Trophoblast cell (in vitro differentiated cells and primary cell): ENCODE measurements at regions not wholly inside any gene's neighbourhood (a gene's known extent, or its start where the extent isn't known, plus 50 kb on each side); places are given as distances from the start of the nearest gene placed in this dataset.

ENCODE experiments used
- DNase-seq, 2 donors: peaks; one replicate each; pipeline ENCODE4 v3.0.0-alpha.2; 2016
- H2AFZ ChIP-seq: 2 replicates; pipeline ENCODE4 v1.6.1; 2013; ENCODE audit warnings: low read length, moderate library complexity, mild to moderate bottlenecking; ENCODE audit not compliant: insufficient read depth, poor library complexity
- H2AK5ac ChIP-seq: 2 replicates; pipeline ENCODE4 v1.6.1; 2013; ENCODE audit warnings: mild to moderate bottlenecking, low read length
- H2BK120ac ChIP-seq: 2 replicates; pipeline ENCODE4 v1.6.1; 2013; ENCODE audit warnings: low read length, mild to moderate bottlenecking, moderate library complexity; ENCODE audit not compliant: insufficient read depth, poor library complexity
- H2BK12ac ChIP-seq: 2 replicates; pipeline ENCODE4 v1.6.1; 2013; ENCODE audit warnings: mild to moderate bottlenecking, low read length, moderate library complexity
- H2BK5ac ChIP-seq: 2 replicates; pipeline ENCODE4 v1.6.1; 2013; ENCODE audit warnings: low read length, low read depth, moderate library complexity, mild to moderate bottlenecking; ENCODE audit not compliant: poor library complexity
- H3K14ac ChIP-seq: 2 replicates; pipeline ENCODE4 v1.6.1; 2013; ENCODE audit warnings: mild to moderate bottlenecking, low read length
- H3K18ac ChIP-seq: 2 replicates; pipeline ENCODE4 v1.6.1; 2013; ENCODE audit warnings: mild to moderate bottlenecking, low read length
- H3K23ac ChIP-seq: 2 replicates; pipeline ENCODE4 v1.6.1; 2013; ENCODE audit warnings: low read length
- H3K27ac ChIP-seq: 2 replicates; pipeline ENCODE4 v1.5.1; 2013; ENCODE audit warnings: low read depth, mild to moderate bottlenecking, inconsistent platforms, low read length, moderate library complexity
- H3K27me3 ChIP-seq: 2 replicates; pipeline ENCODE4 v1.6.1; 2013; ENCODE audit warnings: inconsistent platforms, mild to moderate bottlenecking, low read length, moderate library complexity; ENCODE audit not compliant: insufficient read depth
- H3K36me3 ChIP-seq, 2 experiments: 1 replicate in 1 of 2; 2 replicates in 1 of 2; pipeline ENCODE4 v1.6.1; 2013; ENCODE audit warnings: low read length in 2 of 2, mild to moderate bottlenecking in 2 of 2, moderate library complexity in 1 of 2; ENCODE audit not compliant: insufficient read depth in 2 of 2, control insufficient read depth in 1 of 2
- H3K4ac ChIP-seq: 2 replicates; pipeline ENCODE4 v1.6.1; 2013; ENCODE audit warnings: low read depth, mild to moderate bottlenecking, low read length, moderate library complexity
- H3K4me1 ChIP-seq, 2 experiments: 1 replicate in 1 of 2; 2 replicates in 1 of 2; pipeline ENCODE4 v1.6.1; 2013; ENCODE audit warnings: low read length in 2 of 2, mild to moderate bottlenecking in 2 of 2, moderate library complexity in 1 of 2; ENCODE audit not compliant: insufficient read depth in 2 of 2, control insufficient read depth in 1 of 2
- H3K4me2 ChIP-seq: 2 replicates; pipeline ENCODE4 v1.6.1; 2013; ENCODE audit warnings: inconsistent platforms, mild to moderate bottlenecking, low read length, moderate library complexity
- H3K4me3 ChIP-seq: 2 replicates; pipeline ENCODE4 v1.5.1; 2013; ENCODE audit warnings: mild to moderate bottlenecking, low read depth, low read length, inconsistent platforms
- H3K79me1 ChIP-seq: one replicate; pipeline ENCODE4 v1.6.1; 2013; ENCODE audit warnings: low read length
- H3K79me2 ChIP-seq: 2 replicates; pipeline ENCODE4 v1.6.1; 2013; ENCODE audit warnings: low read length, mild to moderate bottlenecking; ENCODE audit not compliant: control insufficient read depth, insufficient read depth, poor library complexity
- H3K9ac ChIP-seq: 2 replicates; pipeline ENCODE4 v1.6.1; 2013; ENCODE audit warnings: mild to moderate bottlenecking, low read length
- H3K9me3 ChIP-seq: 2 replicates; pipeline ENCODE4 v1.6.1; 2013; ENCODE audit warnings: low read depth, mild to moderate bottlenecking, control low read depth, inconsistent platforms, low read length; ENCODE audit not compliant: insufficient read depth
- H4K12ac ChIP-seq: 2 replicates; pipeline ENCODE4 v1.6.1; 2013; ENCODE audit warnings: low read depth, mild to moderate bottlenecking, low read length, moderate library complexity
- H4K8ac ChIP-seq: 2 replicates; pipeline ENCODE4 v1.6.1; 2013; ENCODE audit warnings: low read depth, mild to moderate bottlenecking, low read length, moderate library complexity
- H4K91ac ChIP-seq: one replicate; pipeline ENCODE4 v1.6.1; 2013; ENCODE audit warnings: low read depth, mild to moderate bottlenecking, low read length, moderate library complexity
- WGBS: extraction: QIAGEN DNeasy Blood & Tissue Kit; methylation state at CpG from one replicate; pipeline ENCODE4 v1.1.7; 2013; ENCODE audit warnings: missing lambda C conversion rate; ENCODE audit not compliant: insufficient read length, insufficient coverage; ENCODE audit errors: extremely low coverage; 5-methylcytosine and 5-hydroxymethylcytosine counted together

DNA sequence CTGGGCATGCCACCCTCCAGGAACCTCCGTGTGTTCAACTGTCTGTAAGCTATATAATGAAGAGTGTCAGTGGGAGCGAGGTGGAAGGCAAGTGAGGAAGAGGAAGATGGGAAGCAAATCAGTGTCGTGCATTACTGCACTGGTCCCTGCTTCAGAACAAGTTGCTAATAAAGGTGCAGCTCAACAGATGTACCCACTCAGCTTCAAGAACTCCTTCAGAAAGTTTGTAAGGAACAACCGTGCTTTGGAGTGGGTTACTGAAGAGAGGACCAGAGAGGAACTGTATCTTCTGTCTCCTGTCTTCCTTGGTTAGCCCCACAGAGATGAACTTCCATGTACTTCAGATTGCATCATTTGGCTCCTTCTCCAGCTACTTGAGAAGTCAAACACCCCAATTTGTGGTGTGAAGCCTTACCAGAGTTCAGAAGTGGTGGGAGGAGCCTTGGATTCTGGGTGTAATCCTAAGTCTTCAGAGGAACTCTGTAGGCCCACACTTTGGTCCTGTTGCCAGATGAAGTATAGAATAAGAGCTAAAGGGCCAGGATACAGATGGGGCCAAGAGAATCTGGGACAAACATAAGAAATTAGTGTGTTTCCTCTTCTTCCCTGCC lies 290.5 kb upstream of the PROX1 start:
- Histone ChIP-seq H3K36me3 (no peaks in the 10 kb centered on the region), H3K9ac (no peak overlapping the region), H4K12ac (no peak overlapping the region), H3K79me2 (no peaks in the 10 kb centered on the region), H2BK12ac (no peak overlapping the region), H3K23ac (no peak overlapping the region), H4K8ac (no peak overlapping the region), H2AFZ (no peak overlapping the region), H3K14ac (no peak overlapping the region), H2BK5ac (no peak overlapping the region), H3K79me1 (peaks cover 3% of the 10 kb centered on the region), H3K9me3 (peaks cover 2% of the 10 kb centered on the region), H3K27me3 (no peaks in the 10 kb centered on the region), H4K91ac (no peak overlapping the region), H2AK5ac (no peak overlapping the region), H3K27ac (no peak overlapping the region), H3K4me1 (peaks cover 5% of the 10 kb centered on the region in 2 experiments), H3K4ac (no peak overlapping the region), H3K4me2 (no peak overlapping the region), H3K4me3 (no peak overlapping the region), H2BK120ac (no peak overlapping the region), H3K18ac (no peak overlapping the region)
- no CpG with 5 or more reads among the region's 4 CpGs for WGBS
- no peak for DNase-seq

DNA sequence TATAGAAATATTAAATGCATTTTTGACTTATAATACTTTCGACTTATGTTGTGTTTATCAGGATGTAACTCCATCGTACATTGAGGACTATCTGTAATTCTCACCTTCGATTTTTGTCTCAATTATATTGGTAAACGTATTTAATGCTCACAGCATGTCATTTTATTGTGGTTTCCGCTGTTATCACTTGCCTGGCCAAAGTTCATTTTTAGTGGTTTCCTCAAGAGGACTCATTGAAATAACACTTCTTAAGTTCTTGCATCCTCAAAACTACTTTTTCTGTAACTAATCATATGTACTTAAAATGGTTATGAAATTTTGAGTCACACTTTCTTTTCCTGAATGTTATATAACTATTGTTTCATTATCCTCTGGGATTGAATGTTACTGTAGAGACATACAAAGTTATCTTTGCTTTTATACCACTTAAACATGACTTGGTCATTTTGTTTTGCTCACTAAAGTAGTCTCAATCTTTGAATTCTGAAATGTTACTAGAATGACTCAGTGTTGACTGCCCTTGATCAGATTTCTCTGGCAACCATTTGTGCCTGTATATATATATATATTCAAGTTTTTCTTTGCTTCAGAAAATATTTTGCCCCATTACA lies 289.6 kb upstream of the PROX1 start:
- H4K8ac ChIP-seq, result no peak overlapping the region
- no peak overlapping the region for H3K4me3 ChIP-seq
- H3K4me1 ChIP-seq, result peaks cover 3 to 5% of the 10 kb centered on the region in 2 experiments
- no peak overlapping the region for H3K23ac ChIP-seq
- no peaks in the 10 kb centered on the region for H3K79me2 ChIP-seq
- WGBS, result no CpG with 5 or more reads among the region's 5 CpGs
- no peak for DNase-seq
- H3K27ac ChIP-seq, result no peak overlapping the region
- no peak overlapping the region for H3K9ac ChIP-seq
- H3K36me3 ChIP-seq, result no peaks in the 10 kb centered on the region
- peaks cover 2% of the 10 kb centered on the region for H3K9me3 ChIP-seq
- H3K27me3 ChIP-seq, result no peaks in the 10 kb centered on the region
- H3K4ac ChIP-seq, result no peak overlapping the region
- no peak overlapping the region for H2AFZ ChIP-seq
- no peak overlapping the region for H3K18ac ChIP-seq
- no peak overlapping the region for H3K4me2 ChIP-seq
- no peak overlapping the region for H4K91ac ChIP-seq
- H2BK5ac ChIP-seq, result no peak overlapping the region
- H2BK120ac ChIP-seq, result no peak overlapping the region
- H3K14ac ChIP-seq, result no peak overlapping the region
- H4K12ac ChIP-seq, result no peak overlapping the region
- H2BK12ac ChIP-seq, result no peak overlapping the region
- H3K79me1 ChIP-seq, result peaks cover under 1% of the 10 kb centered on the region
- no peak overlapping the region for H2AK5ac ChIP-seq

DNA sequence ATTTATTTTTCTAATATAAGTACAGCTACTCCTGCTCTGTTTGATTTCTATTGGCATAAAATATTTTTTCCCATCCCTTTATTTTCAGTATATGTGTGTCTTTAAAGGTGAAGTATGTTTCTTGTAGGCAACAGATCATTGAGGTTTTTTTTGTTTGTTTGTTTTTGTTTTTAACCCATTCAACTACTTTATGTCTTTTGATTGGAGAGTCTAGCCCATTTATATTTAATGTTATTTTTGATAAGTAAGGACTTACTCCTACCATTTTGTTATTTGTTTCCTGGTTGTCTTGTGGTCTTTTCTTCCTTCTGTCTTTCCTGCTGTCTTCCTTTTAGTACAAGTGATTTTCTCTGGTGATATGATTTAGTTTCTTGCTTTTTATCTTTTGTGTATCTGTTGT lies 285.1 kb upstream of the PROX1 start:
- Histone ChIP-seq H2BK120ac (no peak overlapping the region), H2BK5ac (no peak overlapping the region), H3K4ac (no peak overlapping the region), H4K91ac (no peak overlapping the region), H3K9me3 (no peaks in the 10 kb centered on the region), H3K36me3 (no peaks in the 10 kb centered on the region), H3K79me1 (no peaks in the 10 kb centered on the region), H3K4me1 (peaks cover 0 to 2% of the 10 kb centered on the region in 2 experiments), H3K27ac (no peak overlapping the region), H4K8ac (no peak overlapping the region), H3K4me3 (no peak overlapping the region), H3K18ac (no peak overlapping the region), H3K23ac (no peak overlapping the region), H3K4me2 (no peak overlapping the region), H2BK12ac (no peak overlapping the region), H2AK5ac (no peak overlapping the region), H3K79me2 (no peaks in the 10 kb centered on the region), H3K9ac (no peak overlapping the region), H4K12ac (no peak overlapping the region), H3K27me3 (no peaks in the 10 kb centered on the region), H2AFZ (no peak overlapping the region), H3K14ac (no peak overlapping the region)
- DNase-seq, result no peak

DNA sequence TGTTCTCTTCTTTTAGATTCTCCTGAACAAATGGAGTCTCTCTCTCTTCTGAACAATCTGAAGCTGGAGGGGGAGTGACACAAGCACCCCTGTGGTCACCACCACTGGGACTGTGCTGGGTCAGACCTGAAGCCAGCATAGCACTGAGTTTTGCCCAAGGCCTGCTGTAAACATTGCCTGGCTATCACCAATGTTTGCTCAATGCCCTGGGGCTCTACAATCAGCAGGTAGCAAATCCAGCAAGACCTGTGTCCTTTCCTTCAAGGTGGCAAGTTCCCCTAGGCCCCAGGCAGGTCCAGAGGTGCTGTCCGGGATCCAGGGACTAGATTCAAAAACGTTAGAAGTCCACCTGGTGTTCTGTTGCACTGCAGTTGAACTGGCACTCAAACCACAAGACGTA lies 282.8 kb upstream of the PROX1 start:
- Histone ChIP-seq H3K79me2 (no peaks in the 10 kb centered on the region), H3K9ac (no peak overlapping the region), H4K8ac (no peak overlapping the region), H3K79me1 (no peaks in the 10 kb centered on the region), H2BK5ac (no peak overlapping the region), H3K18ac (no peak overlapping the region), H3K4me3 (no peak overlapping the region), H2BK12ac (no peak overlapping the region), H3K4me1 (peaks cover 0 to 2% of the 10 kb centered on the region in 2 experiments), H3K23ac (no peak overlapping the region), H3K14ac (no peak overlapping the region), H3K27me3 (no peaks in the 10 kb centered on the region), H3K4me2 (no peak overlapping the region), H2AK5ac (no peak overlapping the region), H4K91ac (no peak overlapping the region), H4K12ac (no peak overlapping the region), H3K27ac (no peak overlapping the region), H3K9me3 (no peaks in the 10 kb centered on the region), H2BK120ac (no peak overlapping the region), H3K36me3 (no peaks in the 10 kb centered on the region), H2AFZ (no peak overlapping the region), H3K4ac (no peak overlapping the region)
- DNase-seq, result peak in 1 of 2 donors; percentile 22
- no CpG with 5 or more reads among the region's 3 CpGs for WGBS
